K562 (cell line): ENCODE measurements at regions not wholly inside any gene's neighbourhood (a gene's known extent, or its start where the extent isn't known, plus 50 kb on each side); places are given as distances from the start of the nearest gene placed in this dataset.

Experiments used
- BRD4 ChIP-seq: fragments of 200-600 bp; sonication (generic); IDR thresholded peaks from 2 replicates; pipeline ENCODE4 v1.6.1; 2017; ENCODE audit warnings: inconsistent platforms
- BRF1 ChIP-seq: IDR thresholded peaks from 3 replicates; pipeline ENCODE4 v1.6.1; 2011; ENCODE audit warnings: borderline replicate concordance, mild to moderate bottlenecking; ENCODE audit not compliant: insufficient read length; ENCODE audit errors: extremely low read depth
- MEF2A ChIP-seq: IDR thresholded peaks from 2 replicates; pipeline ENCODE4 v1.6.1; 2011; ENCODE audit warnings: low read depth, mild to moderate bottlenecking, low read length, moderate library complexity; ENCODE audit not compliant: control insufficient read depth
- POLR2AphosphoS5 ChIP-seq: IDR thresholded peaks from 2 replicates; pipeline ENCODE4 v1.6.1; 2011; ENCODE audit warnings: mild to moderate bottlenecking, low read depth, low read length, moderate library complexity; ENCODE audit not compliant: control insufficient read depth, insufficient read depth
- RFX5 ChIP-seq: IDR thresholded peaks from 2 replicates; pipeline ENCODE4 v1.6.1; 2011; ENCODE audit warnings: low read depth, mild to moderate bottlenecking, improper control_type of control experiment, low read length
- ZNF398 ChIP-seq: fragments of 250-450 bp; sonication (Bioruptor Pico); IDR thresholded peaks from 2 replicates; pipeline ENCODE4 v1.8.0; 2021; ENCODE audit warnings: moderate library complexity, mild to moderate bottlenecking, inconsistent platforms

- TF ChIP-seq BRF1 = no peak
- no peak for TF ChIP-seq POLR2AphosphoS5
- TF ChIP-seq BRD4 = no peak
- no peak for TF ChIP-seq RFX5
- TF ChIP-seq MEF2A = no peak
- TF ChIP-seq ZNF398 (CRISPR knock-in tag) = no peak
Observed at GRCh38 chr14:30242744-30243143, 315.1 kb upstream of the PRKD1 start.
